Astrocyte (in vitro differentiated cells and primary cell): ENCODE measurements at regions not wholly inside any gene's neighbourhood (a gene's known extent, or its start where the extent isn't known, plus 50 kb on each side); places are given as distances from the start of the nearest gene placed in this dataset.

Source experiments
- CTCF ChIP-seq: IDR thresholded peaks from 2 replicates; pipeline ENCODE4 v1.5.1; 2011; ENCODE audit warnings: low read depth, mild to moderate bottlenecking, inconsistent platforms, low read length, moderate library complexity; ENCODE audit not compliant: insufficient read depth
- EZH2 ChIP-seq: IDR thresholded peaks from 2 replicates; pipeline ENCODE4 v1.6.1; 2012; ENCODE audit warnings: mild to moderate bottlenecking, low read length, inconsistent platforms; ENCODE audit not compliant: insufficient read depth

GRCh38 chr6:86255973-86256372, 613.3 kb upstream of the SYNCRIP start:
- TF ChIP-seq CTCF (no peak), EZH2 (no peak)
